CD4-positive, alpha-beta T cell treated with Interleukin-15 for 1 hour (primary cell): ENCODE measurements at regions not wholly inside any gene's neighbourhood (a gene's known extent, or its start where the extent isn't known, plus 50 kb on each side); places are given as distances from the start of the nearest gene placed in this dataset.
"Not testable (repeated sequence)": the region's sequence is repeated elsewhere in the genome, so short reads cannot be mapped to it uniquely, and the experiment has no call there.

Experiments
- DNase-seq: peaks from one replicate; pipeline ENCODE4 v3.0.0-alpha.2; 2020

GRCh38 chr10:21285207-21285606 is 240.3 kb downstream of the SKIDA1 start:
- DNase-seq = no peak

GRCh38 chr10:21284301-21284700 is 241.2 kb downstream of the SKIDA1 start:
- no peak for DNase-seq

- not testable (repeated sequence) for DNase-seq
Measured at GRCh38 chr10:21283053-21283452, 242.4 kb downstream of the SKIDA1 start.

GRCh38 chr10:21281765-21282484 is 243.6 kb downstream of the SKIDA1 start:
- DNase-seq = no peak

DNA sequence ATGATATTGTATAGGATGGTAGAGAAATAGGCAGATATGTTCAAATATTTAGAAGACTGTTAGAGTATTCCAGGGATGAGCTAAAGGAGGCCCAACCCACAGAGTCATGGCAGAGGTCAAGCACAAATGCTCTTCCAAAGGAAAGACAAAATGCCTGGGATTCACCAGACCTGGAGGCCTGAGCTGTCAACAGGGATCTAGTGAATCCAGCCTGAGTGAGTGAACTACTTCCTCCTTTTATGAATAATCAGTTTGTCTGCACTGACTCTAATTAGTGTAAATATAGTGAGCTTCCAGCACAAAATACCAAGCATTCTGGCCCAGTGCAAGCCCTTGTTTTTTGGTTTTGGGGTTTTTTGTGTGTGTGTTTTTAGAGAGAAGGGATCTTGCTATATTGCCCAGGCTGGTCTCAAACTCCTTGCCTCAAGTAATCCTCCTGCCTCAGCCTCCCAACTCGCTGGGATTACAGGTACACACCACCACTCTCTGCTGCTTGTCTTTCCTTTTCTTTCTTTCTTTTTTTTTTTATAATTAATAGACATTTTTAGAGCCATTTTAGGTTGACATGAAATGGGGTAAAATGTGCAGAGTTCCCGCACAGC is 244.4 kb downstream of the SKIDA1 start:
- DNase-seq = no peak

- DNase-seq = no peak
Measured at GRCh38 chr10:21280037-21280436, 245.4 kb downstream of the SKIDA1 start.

DNA sequence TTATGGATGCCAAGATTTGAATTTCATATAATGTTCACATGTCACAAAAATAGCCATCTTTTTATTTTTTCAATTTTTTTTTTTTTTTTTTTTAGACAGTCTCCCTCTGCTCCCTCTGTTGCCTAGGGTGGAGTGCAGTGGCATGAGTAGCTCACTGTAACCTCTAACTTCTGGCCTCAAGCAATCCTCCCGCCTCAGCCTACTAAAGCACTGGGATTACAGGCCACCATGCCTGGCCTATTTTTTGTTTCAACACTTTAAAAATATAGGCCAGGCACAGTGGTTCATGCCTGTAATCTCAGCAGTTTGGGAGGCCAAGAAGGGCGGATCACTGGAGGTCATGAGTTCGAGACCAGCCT is 246.3 kb downstream of the SKIDA1 start:
- DNase-seq = no peak

- DNase-seq = peak; percentile 48
Measured at GRCh38 chr10:21278491-21279216, 246.8 kb downstream of the SKIDA1 start.

DNA sequence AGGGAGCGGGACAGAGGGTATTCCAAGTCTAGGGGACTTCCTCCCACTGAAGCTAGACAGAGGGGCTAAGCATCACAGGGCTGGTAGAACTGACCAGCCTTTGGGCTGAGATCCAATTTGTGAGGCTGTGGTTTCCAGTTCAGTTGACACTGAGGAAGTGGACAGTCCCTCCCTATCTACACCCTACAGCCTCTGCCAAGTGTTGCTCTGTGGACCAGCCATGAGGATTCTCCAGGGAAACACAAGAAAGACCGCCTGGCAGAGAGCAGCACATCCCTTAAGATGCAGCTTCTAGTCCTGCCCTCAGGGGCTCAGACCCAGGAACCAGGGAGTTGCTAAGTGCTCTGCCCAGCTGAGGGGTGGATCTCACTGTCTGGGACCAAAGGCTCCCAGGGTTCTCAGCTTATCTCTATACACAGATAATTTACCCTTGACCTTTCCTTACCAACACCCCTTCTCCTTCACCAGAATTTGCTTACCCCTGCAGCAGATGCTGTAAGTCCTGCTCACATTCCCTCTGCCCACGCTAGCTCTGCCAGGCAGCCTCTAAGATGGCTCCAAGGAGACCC is 252.0 kb downstream of the SKIDA1 start:
- no peak for DNase-seq

GRCh38 chr10:21272643-21273399 is 252.7 kb downstream of the SKIDA1 start:
- no peak for DNase-seq

DNA sequence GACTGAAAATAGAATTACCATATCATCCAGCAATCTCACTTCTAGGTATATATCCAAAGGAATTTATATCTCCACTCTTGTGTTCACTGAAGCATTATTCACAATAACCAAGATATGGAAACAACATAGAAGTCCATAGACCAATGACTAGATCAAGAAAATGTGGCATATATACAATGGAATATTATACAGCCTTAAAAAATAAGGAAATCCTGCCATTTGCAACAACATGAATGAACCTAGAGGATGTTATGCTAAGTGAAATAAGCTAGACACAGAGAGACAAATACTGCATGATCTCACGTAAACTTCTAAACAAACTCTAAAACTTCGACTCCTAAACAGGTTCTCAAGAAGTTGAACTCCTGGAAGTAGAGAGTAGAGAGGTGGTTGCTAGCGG is 254.5 kb downstream of the SKIDA1 start:
- DNase-seq = no peak

- no peak for DNase-seq
Measured at GRCh38 chr10:21269289-21269688, 256.2 kb downstream of the SKIDA1 start.

GRCh38 chr10:21265622-21266021 is 259.9 kb downstream of the SKIDA1 start:
- no peak for DNase-seq

DNA sequence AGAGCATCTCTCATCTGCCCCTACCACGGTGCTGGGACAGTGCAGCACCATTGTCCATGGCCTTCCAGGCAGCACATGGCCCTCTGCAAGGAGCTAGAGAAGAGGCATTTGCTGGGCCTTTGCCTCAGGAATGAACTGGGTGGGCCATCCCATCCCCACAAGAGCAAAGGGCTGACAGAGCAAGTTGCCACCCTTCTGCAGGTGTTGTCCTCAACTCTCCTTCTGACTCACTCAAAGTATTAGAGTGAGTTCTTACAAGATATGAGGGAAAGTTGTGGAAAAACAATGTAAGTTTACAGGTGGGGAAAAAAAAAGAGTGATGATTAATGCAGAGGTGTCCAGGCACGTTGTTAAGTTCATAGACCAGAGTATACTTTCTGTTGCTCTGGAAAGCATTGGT is 261.2 kb downstream of the SKIDA1 start:
- DNase-seq = no peak

DNA sequence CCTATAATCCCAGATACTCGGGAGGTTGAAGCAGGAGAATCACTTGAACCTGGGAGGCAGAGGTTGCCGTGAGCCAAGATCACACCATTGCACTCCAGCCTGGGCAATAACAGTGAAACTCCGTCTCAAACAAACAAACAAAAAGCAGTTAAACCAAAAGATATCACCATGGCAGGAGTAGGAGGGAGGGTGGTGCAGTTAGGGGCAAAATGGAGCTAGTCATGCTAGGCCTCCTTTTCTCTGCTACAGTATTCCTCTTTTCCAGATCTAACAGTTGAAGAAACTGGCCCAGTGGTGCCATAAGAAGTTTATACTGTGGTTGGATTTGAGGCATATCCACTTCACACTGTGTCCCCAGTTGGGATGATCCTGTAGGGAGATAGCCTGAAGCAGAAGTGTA is 261.6 kb downstream of the SKIDA1 start:
- no peak for DNase-seq

- no peak for DNase-seq
Measured at GRCh38 chr10:21263263-21263803, 262.1 kb downstream of the SKIDA1 start.

GRCh38 chr10:21261842-21262294 is 263.6 kb downstream of the SKIDA1 start:
- DNase-seq = no peak

DNA sequence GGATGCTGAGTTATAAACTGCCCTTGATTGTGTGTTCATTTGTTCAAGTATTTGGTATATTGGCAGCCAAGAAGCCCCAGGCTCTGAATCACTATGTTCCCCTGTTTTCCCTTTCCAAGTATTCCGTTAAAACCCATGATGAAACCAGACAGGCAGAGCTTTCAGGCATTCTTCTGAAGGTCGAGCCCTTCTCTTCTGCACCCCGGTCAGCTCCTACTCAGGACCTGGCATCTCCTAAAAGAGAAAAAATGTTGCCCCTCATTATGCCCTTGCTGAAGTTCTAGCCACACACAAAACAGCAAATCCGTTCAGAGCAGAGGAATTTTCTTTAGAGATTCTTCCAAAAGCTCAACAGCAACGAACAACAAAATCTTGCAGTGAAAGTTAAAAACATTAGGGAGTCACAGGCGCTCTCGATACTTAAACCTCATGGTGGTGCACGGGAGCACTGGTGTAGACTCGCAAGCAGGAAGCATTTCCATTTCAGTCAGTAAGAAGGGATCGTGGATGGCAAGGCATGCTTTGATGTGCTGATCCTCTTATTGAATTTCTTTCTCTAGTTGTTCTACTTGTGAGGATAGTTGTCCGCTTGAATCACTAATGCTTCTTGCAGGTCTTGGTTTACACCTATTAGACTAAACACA is 264.9 kb downstream of the SKIDA1 start:
- no peak for DNase-seq

- DNase-seq = no peak
Measured at GRCh38 chr10:21260066-21260465, 265.4 kb downstream of the SKIDA1 start.

DNA sequence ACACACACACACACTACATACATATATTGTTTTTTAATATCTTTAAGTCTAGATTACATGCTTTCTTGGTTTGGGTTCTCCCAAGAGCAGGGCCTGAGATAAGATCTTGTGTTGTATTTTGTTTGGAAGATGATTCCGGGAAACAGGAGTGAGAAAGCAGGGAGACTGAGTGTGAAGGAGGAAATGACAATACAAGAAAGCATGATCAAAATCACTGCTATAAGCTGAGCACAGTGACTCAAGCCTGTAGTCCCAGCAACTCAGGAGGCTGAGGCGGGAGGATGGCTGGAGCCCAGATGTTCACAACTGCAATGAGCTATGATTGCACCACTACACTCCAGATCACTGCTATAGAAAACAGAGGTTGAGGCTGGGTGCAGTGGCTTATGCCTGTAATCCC is 267.6 kb downstream of the SKIDA1 start:
- no peak for DNase-seq

DNA sequence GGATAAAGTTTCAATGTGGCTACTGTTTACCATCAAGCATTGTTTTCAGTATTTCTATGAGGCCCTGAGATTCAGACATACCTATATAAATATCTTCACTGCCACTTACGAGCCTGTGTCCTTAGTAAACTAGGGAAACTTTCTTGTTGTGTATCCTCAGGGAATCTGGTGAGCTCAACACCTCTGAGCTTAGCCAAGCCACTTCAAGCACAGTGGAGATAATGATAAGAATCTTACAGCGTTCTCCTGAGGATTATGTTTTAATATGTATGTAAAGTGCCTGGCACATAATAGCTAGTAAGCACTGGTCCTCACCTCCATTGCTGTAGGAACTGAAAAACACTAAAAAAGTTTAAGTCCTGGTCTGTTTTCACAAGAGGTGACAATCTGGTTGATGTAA is 268.3 kb downstream of the SKIDA1 start:
- no peak for DNase-seq

DNA sequence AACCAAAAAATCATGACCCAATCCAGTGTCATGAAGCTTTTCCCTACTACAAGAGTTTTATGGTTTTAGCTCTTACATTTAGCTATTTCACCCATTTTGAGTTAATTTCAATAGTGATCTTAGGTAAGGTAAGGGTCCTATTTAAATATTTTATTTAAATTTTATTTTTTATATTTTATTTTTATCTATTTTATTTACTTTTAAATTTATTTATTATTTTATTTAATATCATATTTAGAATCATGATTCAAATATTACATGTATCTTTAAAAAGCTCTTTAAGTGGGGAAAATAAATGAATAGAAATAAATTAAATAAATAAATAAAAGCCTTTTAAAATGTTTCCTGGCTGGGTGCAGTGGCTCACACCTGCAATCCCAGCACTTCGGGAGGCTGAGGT is 276.0 kb downstream of the SKIDA1 start:
- no peak for DNase-seq
